HCT116 (cell line): ENCODE measurements at regions not wholly inside any gene's neighbourhood (a gene's known extent, or its start where the extent isn't known, plus 50 kb on each side); places are given as distances from the start of the nearest gene placed in this dataset.

ENCODE experiments used
- ATAC-seq: fragments of 200-7000 bp; cut with Tn5 transposase; 2 replicates; pipeline ENCODE4 v1.9.1; 2020; ENCODE audit warnings: mild to moderate bottlenecking, moderate library complexity
- BruUV-seq: library from RNA; stranded (reverse); fragments of 400-500 nt; replicated peaks from 2 replicates; lab custom pipeline; 2021; lab: Mats Ljungman, UMichigan
- CTCF ChIA-PET: fragments of 300-600 bp; sonication (Branson Sonifier 250); formaldehyde crosslinking; loops from one replicate; lab custom pipeline; 2021; ENCODE audit warnings: antibody characterized with exemption; lab: Charles Lee
- POLR2A ChIA-PET: fragments of 300-600, 350-600 bp; sonication (Branson Sonifier 250); formaldehyde crosslinking; loops from one replicate; lab custom pipeline; 2021; ENCODE audit warnings: antibody characterized with exemption; lab: Charles Lee
- RAD21 ChIA-PET, 2 experiments: fragments of 300-600 bp; sonication (Branson Sonifier 250); formaldehyde crosslinking; loops; one replicate each; lab custom pipeline; 2023; ENCODE audit warnings: low total read pairs in 2 of 2; ENCODE audit not compliant: uncharacterized antibody in 2 of 2, unreplicated experiment in 2 of 2, low non-redundant PET in 1 of 2; lab: Charles Lee
- DNase-seq: peaks from one replicate; pipeline ENCODE4 v3.0.0-alpha.2; 2010; ENCODE audit warnings: low read depth, low spot score
- H2AFZ ChIP-seq: fragments of 200-600 bp; shearing (Covaris generic), sonication (generic); 2 replicates; pipeline ENCODE4 v1.6.1; 2017; ENCODE audit warnings: low read depth, mixed run types, mixed read lengths, antibody characterized with exemption, low read length; ENCODE audit not compliant: poor library complexity, severe bottlenecking
- H3K27ac ChIP-seq: 2 replicates; pipeline ENCODE4 v1.5.1; 2012; ENCODE audit warnings: low read depth, low read length
- H3K27me3 ChIP-seq: fragments of 200-600 bp; sonication (generic); 2 replicates; pipeline ENCODE4 v1.6.1; 2016; ENCODE audit warnings: mixed run types, low read length, mixed read lengths; ENCODE audit not compliant: insufficient read depth
- H3K36me3 ChIP-seq, 2 experiments: fragments of 200-500 bp in 1 of 2; fragments of 200-600 bp in 1 of 2; sonication (Bioruptor generic) in 1 of 2; sonication (generic) in 1 of 2; 2 replicates each; pipeline versions ENCODE4 v1.5.1 to v1.6.1; 2014 to 2016; ENCODE audit warnings: low read length in 2 of 2, inconsistent platforms in 1 of 2, mixed read lengths in 1 of 2, mixed run types in 1 of 2; ENCODE audit not compliant: insufficient read depth in 2 of 2, control insufficient read depth in 1 of 2
- H3K4me1 ChIP-seq, 2 experiments: fragments of 200-600 bp in 1 of 2; sonication (generic) in 1 of 2; 2 replicates each; pipeline versions ENCODE4 v1.5.1 to v1.6.1; 2012 to 2017; ENCODE audit warnings: low read length in 2 of 2, inconsistent platforms in 1 of 2, mild to moderate bottlenecking in 1 of 2, mixed read lengths in 1 of 2, mixed run types in 1 of 2, moderate library complexity in 1 of 2; ENCODE audit not compliant: insufficient read depth in 2 of 2, control insufficient read depth in 1 of 2
- H3K4me2 ChIP-seq: fragments of 200-600 bp; sonication (generic); 2 replicates; pipeline ENCODE4 v1.6.1; 2017; ENCODE audit warnings: mixed run types, low read length, mixed read lengths
- H3K4me3 ChIP-seq, 2 experiments: fragments of 200-600 bp in 1 of 2; sonication (generic) in 1 of 2; replicated peaks in 1 of 2; 2 replicates each; pipeline ENCODE4 v1.5.1; 2011 to 2016; ENCODE audit warnings: low read length in 2 of 2, control low read depth in 1 of 2, low read depth in 1 of 2, mild to moderate bottlenecking in 1 of 2, mixed read lengths in 1 of 2, mixed run types in 1 of 2
- H3K79me2 ChIP-seq: fragments of 200-600 bp; sonication (generic); 2 replicates; pipeline ENCODE4 v1.6.1; 2017; ENCODE audit warnings: mild to moderate bottlenecking, mixed run types, low read length, moderate library complexity, mixed read lengths; ENCODE audit not compliant: insufficient read depth
- H3K9ac ChIP-seq: fragments of 200-600 bp; sonication (generic); 2 replicates; pipeline ENCODE4 v1.6.1; 2016; ENCODE audit warnings: low read length, mixed read lengths
- H3K9me2 ChIP-seq: fragments of 200-600 bp; sonication (generic), shearing (Covaris generic); 2 replicates; pipeline ENCODE4 v1.6.1; 2017; ENCODE audit warnings: mixed run types, mild to moderate bottlenecking, moderate library complexity; ENCODE audit not compliant: insufficient read depth
- H3K9me3 ChIP-seq, 2 experiments: fragments of 200-500 bp in 1 of 2; fragments of 200-600 bp in 1 of 2; sonication (Bioruptor generic) in 1 of 2; sonication (generic) in 1 of 2; 2 replicates each; pipeline ENCODE4 v1.6.1; 2014 to 2017; ENCODE audit warnings: low read length in 2 of 2, mixed read lengths in 2 of 2, inconsistent platforms in 1 of 2, low read depth in 1 of 2, mild to moderate bottlenecking in 1 of 2, mixed run types in 1 of 2, moderate library complexity in 1 of 2; ENCODE audit not compliant: control insufficient read depth in 1 of 2, insufficient read depth in 1 of 2
- H4K20me1 ChIP-seq: fragments of 200-600 bp; sonication (generic), shearing (Covaris generic); 2 replicates; pipeline ENCODE4 v1.6.1; 2017; ENCODE audit warnings: mixed run types, mild to moderate bottlenecking, moderate library complexity; ENCODE audit not compliant: insufficient read depth
- ATF3 ChIP-seq: IDR thresholded peaks from 2 replicates; pipeline ENCODE4 v1.6.1; 2012
- CBX3 ChIP-seq: IDR thresholded peaks from 2 replicates; pipeline ENCODE4 v1.6.1; 2012; ENCODE audit warnings: low read depth
- CTCF ChIP-seq, 3 experiments: fragments of 200-600 bp in 1 of 3; sonication (generic) in 1 of 3; IDR thresholded peaks in 2 of 3; conservative IDR thresholded peaks in 1 of 3; 2 replicates each; pipeline ENCODE4 v1.5.1; 2012 to 2017; ENCODE audit warnings: low read depth in 2 of 3, low read length in 2 of 3, antibody characterized with exemption in 1 of 3, borderline replicate concordance in 1 of 3, control low read depth in 1 of 3, mild to moderate bottlenecking in 1 of 3, mixed read lengths in 1 of 3, mixed run types in 1 of 3, moderate library complexity in 1 of 3; ENCODE audit not compliant: insufficient read depth in 1 of 3
- ELF1 ChIP-seq: IDR thresholded peaks from 2 replicates; pipeline ENCODE4 v1.6.1; 2012; ENCODE audit warnings: low read depth, borderline replicate concordance
- EZH2 ChIP-seq: fragments of 200-600 bp; sonication (generic); IDR thresholded peaks from 2 replicates; pipeline ENCODE4 v1.6.1; 2017; ENCODE audit warnings: antibody characterized with exemption, mixed run types
- EZH2phosphoT487 ChIP-seq: fragments of 200-600 bp; IDR thresholded peaks from 2 replicates; pipeline ENCODE4 v1.6.1; 2018; ENCODE audit warnings: antibody characterized with exemption, borderline replicate concordance
- JUND ChIP-seq: IDR thresholded peaks from 2 replicates; pipeline ENCODE4 v1.6.1; 2012
- POLR2A ChIP-seq: IDR thresholded peaks from 2 replicates; pipeline ENCODE4 v1.7.0; 2011; ENCODE audit warnings: borderline replicate concordance; ENCODE audit not compliant: insufficient read depth, insufficient read length; ENCODE audit errors: extremely low read depth
- POLR2AphosphoS5 ChIP-seq: IDR thresholded peaks from 2 replicates; pipeline ENCODE4 v1.6.1; 2011; ENCODE audit warnings: mild to moderate bottlenecking, low read depth, low read length, moderate library complexity
- SP1 ChIP-seq: IDR thresholded peaks from 2 replicates; pipeline ENCODE4 v1.6.1; 2012; ENCODE audit warnings: low read depth
- YY1 ChIP-seq: IDR thresholded peaks from 2 replicates; pipeline ENCODE4 v1.6.1; 2011; ENCODE audit warnings: low read length, low read depth, moderate library complexity, mild to moderate bottlenecking; ENCODE audit not compliant: insufficient replicate concordance; ENCODE audit errors: extremely low read depth
- intact Hi-C: fragments of 100-400 bp; cut with micrococcal nuclease; formaldehyde crosslinking; loops from 2 replicates; pipeline ENCODE4 v1.10.0; 2022
- TF ChIP-seq, protein P1 (sequence below): IDR thresholded peaks from 2 replicates; pipeline ENCODE4 v1.6.1; 2012
- TF ChIP-seq, protein P2 (sequence below): IDR thresholded peaks from 2 replicates; pipeline ENCODE4 v1.6.1; 2012; ENCODE audit warnings: low read depth

GRCh38 chr5:38655691-38656090 is 99.2 kb upstream of the LIFR start:
- no TSS peak for BruUV-seq
- Histone ChIP-seq H3K9ac (no peak overlapping the region), H3K36me3 (no peaks in the 10 kb centered on the region), H4K20me1 (no peaks in the 10 kb centered on the region), H3K4me1 (peaks cover 7 to 8% of the 10 kb centered on the region in 2 experiments; a peak in 3 of 4 replicates), H3K27me3 (no peaks in the 10 kb centered on the region), H3K4me3 (no peak overlapping the region), H3K9me3 (no peaks in the 10 kb centered on the region), H3K27ac (no peak overlapping the region), H2AFZ (no peak overlapping the region), H3K79me2 (no peaks in the 10 kb centered on the region), H3K4me2 (no peak overlapping the region), H3K9me2 (no peaks in the 10 kb centered on the region)
- intact Hi-C loops, result no loop called here
- no peak for ATAC-seq
- no peak for DNase-seq
- no peak for TF ChIP-seq ATF3
- TF ChIP-seq JUND, result no peak
- no peak for TF ChIP-seq EZH2
- ChIA-PET POLR2A (no interaction called here), RAD21 (no interaction called here), CTCF (no interaction called here)

- DNase-seq (no peak), ATAC-seq (no peak)
- H3K27ac ChIP-seq, result no peak overlapping the region
- no peaks in the 10 kb centered on the region; a peak in 1 of 4 replicates for H3K4me1 ChIP-seq
- H3K4me2 ChIP-seq, result no peak overlapping the region
- no peaks in the 10 kb centered on the region for H3K9me2 ChIP-seq
- no peaks in the 10 kb centered on the region for H3K9me3 ChIP-seq
- ChIA-PET POLR2A (no interaction called here), CTCF (interaction anchor here (1.3 kb wide), 1 partner anchor 215 kb away, joined by 3 read pairs; no protein-coding TSS in a partner anchor), RAD21 (no interaction called here)
- no peaks in the 10 kb centered on the region for H3K36me3 ChIP-seq
- no peak overlapping the region for H2AFZ ChIP-seq
- H3K27me3 ChIP-seq, result no peaks in the 10 kb centered on the region
- H3K9ac ChIP-seq, result no peak overlapping the region
- H4K20me1 ChIP-seq, result no peaks in the 10 kb centered on the region
- no peak overlapping the region for H3K4me3 ChIP-seq
- H3K79me2 ChIP-seq, result no peaks in the 10 kb centered on the region
- intact Hi-C loops, result no loop called here
- no TSS peak for BruUV-seq
- TF ChIP-seq SP1 (no peak), POLR2A (no peak), YY1 (no peak), CTCF (IDR thresholded peaks at IDR 0.05 in 2 of 3, conservative IDR thresholded peaks at IDR 0.05 in 1 of 3; ENCODE audit: borderline replicate concordance in 1 of 3, insufficient read depth in 1 of 3, low read depth in 2 of 3, low read length in 2 of 3) (no peak), CBX3 (no peak), ELF1 (no peak), POLR2AphosphoS5 (no peak), EZH2phosphoT487 (no peak)
- TF ChIP-seq, protein P1, sequence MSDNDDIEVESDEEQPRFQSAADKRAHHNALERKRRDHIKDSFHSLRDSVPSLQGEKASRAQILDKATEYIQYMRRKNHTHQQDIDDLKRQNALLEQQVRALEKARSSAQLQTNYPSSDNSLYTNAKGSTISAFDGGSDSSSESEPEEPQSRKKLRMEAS, result no peak
- TF ChIP-seq, protein P2, sequence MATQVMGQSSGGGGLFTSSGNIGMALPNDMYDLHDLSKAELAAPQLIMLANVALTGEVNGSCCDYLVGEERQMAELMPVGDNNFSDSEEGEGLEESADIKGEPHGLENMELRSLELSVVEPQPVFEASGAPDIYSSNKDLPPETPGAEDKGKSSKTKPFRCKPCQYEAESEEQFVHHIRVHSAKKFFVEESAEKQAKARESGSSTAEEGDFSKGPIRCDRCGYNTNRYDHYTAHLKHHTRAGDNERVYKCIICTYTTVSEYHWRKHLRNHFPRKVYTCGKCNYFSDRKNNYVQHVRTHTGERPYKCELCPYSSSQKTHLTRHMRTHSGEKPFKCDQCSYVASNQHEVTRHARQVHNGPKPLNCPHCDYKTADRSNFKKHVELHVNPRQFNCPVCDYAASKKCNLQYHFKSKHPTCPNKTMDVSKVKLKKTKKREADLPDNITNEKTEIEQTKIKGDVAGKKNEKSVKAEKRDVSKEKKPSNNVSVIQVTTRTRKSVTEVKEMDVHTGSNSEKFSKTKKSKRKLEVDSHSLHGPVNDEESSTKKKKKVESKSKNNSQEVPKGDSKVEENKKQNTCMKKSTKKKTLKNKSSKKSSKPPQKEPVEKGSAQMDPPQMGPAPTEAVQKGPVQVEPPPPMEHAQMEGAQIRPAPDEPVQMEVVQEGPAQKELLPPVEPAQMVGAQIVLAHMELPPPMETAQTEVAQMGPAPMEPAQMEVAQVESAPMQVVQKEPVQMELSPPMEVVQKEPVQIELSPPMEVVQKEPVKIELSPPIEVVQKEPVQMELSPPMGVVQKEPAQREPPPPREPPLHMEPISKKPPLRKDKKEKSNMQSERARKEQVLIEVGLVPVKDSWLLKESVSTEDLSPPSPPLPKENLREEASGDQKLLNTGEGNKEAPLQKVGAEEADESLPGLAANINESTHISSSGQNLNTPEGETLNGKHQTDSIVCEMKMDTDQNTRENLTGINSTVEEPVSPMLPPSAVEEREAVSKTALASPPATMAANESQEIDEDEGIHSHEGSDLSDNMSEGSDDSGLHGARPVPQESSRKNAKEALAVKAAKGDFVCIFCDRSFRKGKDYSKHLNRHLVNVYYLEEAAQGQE, result no peak
Measured at GRCh38 chr5:38656568-38656967, 100.1 kb upstream of the LIFR start.
